ELF-1 (cell line): ENCODE measurements at regions not wholly inside any gene's neighbourhood (a gene's known extent, or its start where the extent isn't known, plus 50 kb on each side); places are given as distances from the start of the nearest gene placed in this dataset.
"Not testable (repeated sequence)": the region's sequence is repeated elsewhere in the genome, so short reads cannot be mapped to it uniquely, and the experiment has no call there.

Experiments used
- DNase-seq: peaks from one replicate; pipeline ENCODE4 v3.0.0-alpha.2; 2016; ENCODE audit warnings: low read depth, low spot score

DNA sequence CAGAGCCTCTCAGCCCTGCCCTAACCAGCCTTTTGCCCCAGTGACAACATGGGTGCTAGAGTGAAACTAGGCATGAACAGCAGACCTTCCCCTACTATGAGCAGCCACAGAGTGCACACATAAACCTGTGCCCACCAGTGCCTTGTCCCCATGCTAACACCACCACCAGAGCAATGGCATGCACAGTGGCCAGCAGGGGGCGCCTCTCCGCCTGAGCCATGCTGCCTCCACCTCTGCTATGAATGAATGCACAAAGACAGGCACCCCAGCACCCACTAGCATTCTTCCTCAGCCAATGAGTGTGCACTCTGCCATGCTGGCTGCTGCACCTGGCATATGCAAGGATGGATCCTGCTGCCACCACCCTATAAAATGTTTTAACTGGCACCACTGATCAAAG lies 286.9 kb upstream of the FGF16 start:
- peak; percentile 63 for DNase-seq

GRCh38 chrX:77162777-77163176 lies 284.4 kb upstream of the FGF16 start:
- no peak for DNase-seq

DNA sequence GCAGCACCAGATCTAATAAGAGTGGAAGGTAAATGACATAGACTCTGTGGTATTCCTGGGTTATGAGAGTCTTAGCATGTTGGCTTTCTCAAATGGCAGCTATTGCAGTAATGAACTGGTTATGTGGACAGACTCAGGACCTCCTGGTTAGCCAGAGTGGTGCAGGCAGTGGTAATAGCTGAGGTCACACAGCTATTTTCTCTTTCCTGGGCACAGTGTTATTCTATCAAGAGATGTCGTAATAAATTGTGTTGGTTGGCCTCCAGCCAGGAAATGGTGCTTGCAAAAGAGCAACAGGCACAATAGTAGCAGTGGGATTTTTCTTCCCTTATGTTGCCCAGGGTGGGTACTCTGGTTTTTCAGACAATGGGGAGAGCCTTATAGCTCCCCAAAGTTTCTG lies 279.2 kb upstream of the FGF16 start:
- DNase-seq, result no peak

GRCh38 chrX:77174680-77175519 lies 272.3 kb upstream of the FGF16 start:
- peak; percentile 15 for DNase-seq

GRCh38 chrX:77200663-77201062 lies 246.5 kb upstream of the FGF16 start:
- DNase-seq, result no peak

DNA sequence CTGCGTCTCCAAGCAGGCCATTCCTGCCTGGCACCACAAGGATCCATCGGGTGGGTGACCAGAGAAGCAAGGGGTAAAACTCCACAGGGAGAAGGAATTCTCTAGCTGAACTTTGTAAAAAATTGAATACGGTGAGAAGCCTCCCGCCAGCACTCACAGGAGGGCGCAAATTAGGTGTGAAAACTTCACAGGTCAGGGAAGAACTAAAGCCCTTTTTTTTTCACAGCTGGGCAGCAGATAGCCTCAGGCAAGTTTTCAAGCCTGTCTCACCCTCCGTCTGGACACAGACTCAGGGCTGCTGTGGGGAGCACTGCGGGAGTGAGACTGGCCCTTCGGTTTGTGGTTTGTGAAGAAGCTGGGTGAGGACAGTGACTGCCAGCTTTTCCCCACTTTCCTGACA lies 224.1 kb upstream of the FGF16 start:
- DNase-seq, result peak; percentile 90

DNA sequence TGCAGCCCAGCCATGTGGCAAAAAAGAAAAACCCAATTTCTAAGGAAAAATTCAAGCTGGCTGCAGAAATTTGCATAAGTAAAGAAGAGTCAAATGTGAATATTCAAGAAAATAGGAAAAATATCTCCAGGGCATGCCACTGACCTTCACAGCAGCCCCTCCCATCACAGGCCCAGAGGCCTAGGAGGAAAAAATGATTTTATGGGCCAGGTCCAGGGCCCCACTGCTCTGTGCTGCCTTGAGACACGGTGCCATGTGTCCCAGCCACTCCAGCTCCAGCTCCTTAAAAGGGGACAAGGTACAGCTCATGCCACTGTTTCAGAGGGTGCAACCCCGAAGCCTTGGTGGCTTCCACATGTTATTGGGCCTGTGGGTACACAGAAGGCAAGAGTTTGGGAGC lies 182.7 kb upstream of the FGF16 start:
- no peak for DNase-seq

DNA sequence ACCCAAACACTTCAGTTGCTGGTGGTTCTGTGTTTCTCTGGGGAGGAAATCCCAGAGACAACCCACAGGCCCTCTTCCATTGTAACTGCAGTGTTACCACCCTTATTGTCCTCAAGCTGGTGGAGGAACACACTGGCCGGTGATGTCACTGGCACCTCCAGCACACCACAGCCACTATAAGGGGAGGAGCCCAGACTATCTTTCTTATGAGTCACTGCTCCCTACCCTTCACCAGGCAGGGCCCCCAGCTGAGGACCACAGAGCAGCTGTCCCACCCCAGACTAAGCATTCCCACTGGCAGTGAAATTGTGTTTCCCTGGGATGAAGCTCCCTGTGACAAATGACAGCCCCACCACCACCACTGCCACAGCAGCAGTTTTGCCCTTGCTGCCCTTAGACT lies 171.8 kb upstream of the FGF16 start:
- DNase-seq, result peak; percentile 34

DNA sequence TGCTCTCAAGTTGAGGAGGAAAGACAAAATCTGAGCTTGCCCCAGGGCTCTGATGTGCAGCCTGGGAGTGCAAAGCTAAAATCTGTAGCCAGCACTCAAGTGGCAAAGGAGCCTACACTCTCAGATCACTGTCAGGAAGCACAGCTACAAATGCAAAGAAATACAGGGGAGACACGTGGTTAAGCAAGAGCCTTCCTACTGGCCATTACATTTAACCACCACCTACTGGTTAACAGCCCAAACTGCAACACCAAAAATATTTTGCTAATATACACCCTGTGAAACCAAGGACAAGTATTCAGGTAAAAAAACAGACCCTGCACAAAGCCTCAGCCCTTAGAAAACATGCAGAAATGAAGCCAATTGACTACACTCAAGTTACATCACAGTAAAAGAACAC lies 170.4 kb upstream of the FGF16 start:
- DNase-seq, result no peak

GRCh38 chrX:77277911-77278310 lies 169.3 kb upstream of the FGF16 start:
- no peak for DNase-seq

DNA sequence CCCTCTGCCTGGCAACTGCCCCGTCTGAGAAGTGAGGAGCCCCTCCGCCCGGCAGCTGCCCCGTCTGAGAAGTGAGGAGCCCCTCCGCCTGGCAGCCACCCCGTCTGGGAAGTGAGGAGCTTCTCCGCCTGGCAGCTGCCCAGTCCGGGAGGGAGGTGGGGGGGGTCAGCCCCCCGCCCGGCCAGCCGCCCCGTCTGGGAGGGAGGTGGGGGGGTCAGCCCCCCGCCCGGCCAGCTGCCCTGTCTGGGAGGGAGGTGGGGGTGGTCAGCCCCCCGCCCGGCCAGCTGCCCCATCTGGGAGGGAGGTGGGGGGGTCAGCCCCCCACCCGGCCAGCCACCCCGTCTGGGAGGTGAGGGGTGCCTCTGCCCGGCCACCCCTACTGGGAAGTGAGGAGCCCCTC lies 167.8 kb upstream of the FGF16 start:
- DNase-seq, result not testable (repeated sequence)

DNA sequence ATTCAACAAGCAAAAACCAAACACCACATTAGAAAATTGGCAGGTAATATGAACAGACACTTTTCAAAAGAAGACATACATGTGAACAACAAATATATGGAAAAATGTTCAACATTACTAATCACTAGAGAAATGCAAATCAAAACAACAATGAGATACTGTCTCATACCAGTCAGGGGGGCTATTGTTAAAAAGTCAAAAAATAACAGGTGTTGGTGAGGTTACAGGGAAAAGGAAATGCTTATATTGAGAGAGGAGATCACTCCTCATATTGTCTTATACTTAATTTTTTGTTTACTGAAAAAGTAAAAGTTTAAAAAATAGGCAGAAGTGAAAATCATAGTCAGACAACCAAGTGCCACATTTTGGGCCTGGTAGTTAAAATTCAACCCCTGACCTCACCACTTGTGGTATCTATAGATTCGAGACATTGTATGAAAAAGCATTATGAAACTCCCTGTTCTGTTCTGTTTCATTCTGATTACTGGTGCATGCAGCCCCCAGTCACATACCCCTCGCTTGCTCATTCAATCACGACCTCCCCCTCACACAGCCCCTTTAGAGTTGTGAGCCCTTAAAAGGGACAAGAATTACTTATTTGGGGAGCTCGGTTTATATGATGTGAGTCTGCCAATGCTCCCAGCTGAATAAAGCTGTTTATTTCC lies 153.7 kb upstream of the FGF16 start:
- DNase-seq, result no peak

- DNase-seq, result no peak
Observed at GRCh38 chrX:77298296-77298695, 148.9 kb upstream of the FGF16 start.

DNA sequence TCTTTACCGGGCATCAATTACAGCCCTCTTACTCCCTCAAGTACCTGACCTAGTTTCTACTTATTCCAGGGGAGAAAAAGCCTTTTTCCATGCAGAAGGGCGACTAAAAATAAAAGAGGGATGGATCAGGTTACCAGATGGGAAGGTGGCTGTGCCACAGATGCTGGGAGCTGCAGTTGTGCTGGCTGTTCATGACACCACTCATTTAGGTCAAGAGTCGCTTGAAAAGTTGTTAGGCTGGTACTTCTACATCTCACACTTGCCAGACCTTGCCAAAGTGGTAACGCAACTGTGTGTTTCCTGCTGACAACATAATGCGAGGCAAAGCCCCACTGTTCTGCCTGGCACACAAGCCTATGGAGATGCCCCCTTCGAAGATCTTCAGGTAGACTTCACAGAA lies 148.4 kb upstream of the FGF16 start:
- no peak for DNase-seq

DNA sequence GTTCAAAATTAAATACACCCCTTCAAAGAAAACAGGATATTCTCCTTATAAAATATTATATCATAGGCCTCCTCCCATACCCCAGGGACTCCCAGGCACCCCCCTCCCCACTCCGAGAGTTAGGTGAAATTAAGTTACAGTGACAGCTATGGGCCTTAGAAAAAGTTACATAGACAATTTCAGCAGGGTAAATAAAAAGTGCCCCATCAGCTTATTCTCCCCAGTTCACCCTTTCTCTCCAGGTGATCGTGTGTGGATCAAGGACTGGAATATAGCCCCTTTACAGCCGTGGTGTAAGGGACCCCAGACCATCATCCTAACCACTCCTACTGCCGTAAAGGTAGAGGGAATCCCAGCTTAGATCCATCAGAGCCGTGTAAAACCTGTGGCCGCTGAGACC lies 147.6 kb upstream of the FGF16 start:
- DNase-seq, result no peak

DNA sequence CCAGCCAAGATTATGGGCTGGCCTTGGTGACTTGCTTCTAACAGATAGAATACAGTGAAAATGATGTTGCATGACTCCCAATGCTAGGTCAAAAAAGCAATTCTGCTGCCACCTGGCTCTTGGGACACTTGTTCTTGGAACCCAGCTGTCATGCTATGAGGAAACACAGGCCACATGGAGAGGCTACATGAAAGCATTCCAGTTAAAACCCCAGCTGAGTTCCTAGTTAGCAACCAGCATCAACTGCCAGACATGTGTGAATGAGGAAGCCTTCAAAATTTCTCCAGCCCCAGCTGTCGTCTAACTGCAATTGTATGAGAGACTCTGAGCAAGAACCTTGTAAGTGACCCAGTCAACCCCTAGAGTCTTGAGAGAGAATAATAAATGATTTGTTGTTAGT lies 105.2 kb upstream of the FGF16 start:
- DNase-seq, result peak; percentile 83

DNA sequence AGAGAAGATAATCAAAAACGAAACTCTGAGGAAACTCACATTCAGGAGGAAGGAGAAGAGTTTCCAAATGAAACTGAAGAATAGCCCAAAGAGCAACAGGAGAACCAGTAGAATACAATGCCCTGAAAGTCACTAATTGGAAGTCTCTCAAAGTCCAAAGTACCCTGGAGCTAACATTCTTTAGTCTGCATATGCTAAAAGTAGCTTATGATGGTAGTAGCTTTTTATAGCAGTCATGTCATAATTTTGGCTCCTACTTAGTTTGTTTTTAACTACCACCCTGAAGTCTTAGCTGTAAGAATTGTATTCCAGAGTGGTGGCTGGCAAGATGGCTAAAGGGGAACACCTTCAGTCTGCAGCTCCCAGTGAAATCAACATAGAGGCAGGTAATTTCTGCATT lies 100.3 kb upstream of the FGF16 start:
- no peak for DNase-seq

- DNase-seq, result peak; percentile 65
Observed at GRCh38 chrX:77347572-77347971, 99.6 kb upstream of the FGF16 start.

DNA sequence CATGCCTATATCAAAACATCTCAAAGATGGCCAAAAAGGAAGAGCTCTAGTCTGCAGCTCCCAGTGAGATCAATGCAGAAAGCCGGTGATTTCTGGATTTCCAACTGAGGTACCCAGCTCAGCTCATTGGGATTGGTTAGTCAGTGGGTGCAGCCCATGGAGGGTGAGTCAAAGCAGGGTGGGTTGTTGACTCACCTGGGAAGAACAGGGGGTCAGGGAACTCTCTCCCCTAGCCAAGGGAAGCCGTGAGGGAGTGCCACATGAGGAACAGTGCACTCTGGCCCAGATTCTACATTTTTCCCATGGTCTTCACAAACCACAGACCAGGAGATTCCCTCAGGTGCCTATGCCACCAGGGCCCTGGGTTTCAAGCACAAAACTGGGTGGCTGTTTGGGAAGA lies 57.3 kb upstream of the FGF16 start:
- no peak for DNase-seq

DNA sequence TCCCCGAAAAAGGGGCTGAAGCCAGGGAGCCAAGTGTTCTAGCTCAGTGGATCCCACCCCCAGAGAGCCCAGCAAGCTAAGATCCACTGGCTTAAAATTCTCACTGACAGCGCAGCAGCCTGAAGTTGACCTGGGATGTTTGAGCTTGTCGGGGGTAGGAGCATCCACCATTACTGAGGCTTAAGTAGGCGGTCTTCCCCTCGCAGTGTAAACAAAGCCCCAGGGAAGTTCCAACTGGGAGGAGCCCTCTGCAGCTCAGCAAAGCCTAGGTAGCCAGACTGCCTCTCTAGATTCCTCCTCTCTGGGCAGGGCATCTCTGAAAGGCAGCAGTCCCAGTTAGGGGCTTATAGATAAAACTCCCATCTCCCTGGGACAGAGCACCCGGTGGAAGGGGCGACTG lies 56.8 kb upstream of the FGF16 start:
- DNase-seq, result peak; percentile 89

DNA sequence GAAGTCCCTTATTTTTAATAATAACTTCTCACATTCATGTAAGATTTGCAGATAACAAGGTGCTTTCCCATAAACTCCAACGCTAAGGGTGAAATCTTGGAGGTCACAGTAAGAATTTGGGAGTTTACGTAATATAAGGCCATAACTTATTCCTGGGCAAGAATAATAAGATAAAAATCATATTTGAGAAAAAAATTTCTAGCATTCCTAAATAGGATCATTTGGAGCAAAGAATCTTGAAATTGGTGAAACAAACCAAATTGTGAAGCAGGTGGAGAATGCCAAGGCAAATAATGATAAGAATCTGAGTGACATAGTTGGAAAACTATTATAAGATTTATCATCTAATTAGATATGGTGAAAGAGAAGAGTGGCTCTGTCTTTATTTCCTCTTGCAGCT lies 50.4 kb upstream of the FGF16 start:
- no peak for DNase-seq
